Activated naive CD8-positive, alpha-beta T cell treated with anti-CD3 and anti-CD28 coated beads, Interleukin-2, amount 50 U/mL, for 24 hours (primary cell): ENCODE measurements at regions not wholly inside any gene's neighbourhood (a gene's known extent, or its start where the extent isn't known, plus 50 kb on each side); places are given as distances from the start of the nearest gene placed in this dataset.
A peak's percentile ranks its signal among the peaks of the same experiment; 100 is the strongest.

Experiments used
- ATAC-seq: fragments of 150-1000 bp; cut with Tn5 transposase; one replicate; pipeline ENCODE4 v1.10.0; 2021
- DNase-seq: peaks from one replicate; pipeline ENCODE4 v3.0.0; 2021
- H3K27ac Mint-ChIP-seq: one replicate; pipeline ENCODE4 v1.8.0; 2021; ENCODE audit warnings: mild to moderate bottlenecking, mixed read lengths
- H3K27me3 Mint-ChIP-seq: one replicate; pipeline ENCODE4 v1.8.0; 2021; ENCODE audit warnings: mixed read lengths
- H3K36me3 Mint-ChIP-seq: one replicate; pipeline ENCODE4 v1.8.0; 2021; ENCODE audit warnings: low read depth, mixed read lengths
- H3K4me1 Mint-ChIP-seq: one replicate; pipeline ENCODE4 v1.8.0; 2021; ENCODE audit warnings: mixed read lengths
- H3K4me3 Mint-ChIP-seq: one replicate; pipeline ENCODE4 v1.8.0; 2021; ENCODE audit warnings: mild to moderate bottlenecking, moderate library complexity, mixed read lengths
- H3K9me3 Mint-ChIP-seq: one replicate; pipeline ENCODE4 v1.8.0; 2021; ENCODE audit warnings: mixed read lengths

GRCh38 chr1:54463259-54464030 lies 57.3 kb upstream of the SSBP3 start:
- Mint-ChIP-seq H3K9me3 (no peaks in the 10 kb centered on the region), H3K36me3 (no peaks in the 10 kb centered on the region), H3K27me3 (no peaks in the 10 kb centered on the region), H3K4me3 (no peak overlapping the region), H3K27ac (peak overlapping the region; percentile 82), H3K4me1 (peaks cover 40% of the 10 kb centered on the region)
- no peak for ATAC-seq
- DNase-seq: no peak

DNA sequence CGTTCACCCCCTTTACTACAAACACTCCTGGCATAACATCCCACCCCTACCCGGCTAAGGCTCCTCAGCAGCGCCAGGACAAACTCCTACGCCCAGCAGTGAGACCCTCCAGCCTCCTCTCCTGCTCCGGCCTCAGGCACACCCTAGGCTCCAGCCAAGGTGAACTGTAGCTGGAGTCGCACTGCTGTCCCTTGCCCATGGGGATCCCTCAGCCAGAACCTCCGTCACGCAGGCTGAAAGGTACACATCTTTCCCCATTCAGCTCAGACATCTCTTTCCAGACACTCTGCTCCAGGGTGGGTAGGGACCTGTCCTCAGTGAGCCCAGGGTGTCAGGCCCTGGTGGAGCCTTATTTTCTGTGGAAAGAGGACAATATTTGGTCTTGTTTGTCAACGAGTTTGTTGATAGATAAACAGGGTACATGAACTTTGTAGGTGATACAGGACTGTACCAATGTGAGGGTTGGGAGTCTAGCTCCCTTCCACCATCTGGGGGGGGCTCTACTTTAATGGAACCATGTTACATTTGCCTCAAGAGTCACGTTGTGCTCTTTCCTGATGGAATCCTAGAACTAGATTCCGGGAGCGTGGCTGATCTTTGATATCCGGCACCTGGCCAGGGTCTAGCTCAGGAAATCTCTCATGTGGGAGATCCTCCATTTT lies 56.5 kb upstream of the SSBP3 start:
- H3K4me1 Mint-ChIP-seq: peaks cover 42% of the 10 kb centered on the region
- no peak for ATAC-seq
- no peak overlapping the region for H3K27ac Mint-ChIP-seq
- no peaks in the 10 kb centered on the region for H3K36me3 Mint-ChIP-seq
- no peak for DNase-seq
- no peaks in the 10 kb centered on the region for H3K9me3 Mint-ChIP-seq
- no peaks in the 10 kb centered on the region for H3K27me3 Mint-ChIP-seq
- H3K4me3 Mint-ChIP-seq: no peak overlapping the region

DNA sequence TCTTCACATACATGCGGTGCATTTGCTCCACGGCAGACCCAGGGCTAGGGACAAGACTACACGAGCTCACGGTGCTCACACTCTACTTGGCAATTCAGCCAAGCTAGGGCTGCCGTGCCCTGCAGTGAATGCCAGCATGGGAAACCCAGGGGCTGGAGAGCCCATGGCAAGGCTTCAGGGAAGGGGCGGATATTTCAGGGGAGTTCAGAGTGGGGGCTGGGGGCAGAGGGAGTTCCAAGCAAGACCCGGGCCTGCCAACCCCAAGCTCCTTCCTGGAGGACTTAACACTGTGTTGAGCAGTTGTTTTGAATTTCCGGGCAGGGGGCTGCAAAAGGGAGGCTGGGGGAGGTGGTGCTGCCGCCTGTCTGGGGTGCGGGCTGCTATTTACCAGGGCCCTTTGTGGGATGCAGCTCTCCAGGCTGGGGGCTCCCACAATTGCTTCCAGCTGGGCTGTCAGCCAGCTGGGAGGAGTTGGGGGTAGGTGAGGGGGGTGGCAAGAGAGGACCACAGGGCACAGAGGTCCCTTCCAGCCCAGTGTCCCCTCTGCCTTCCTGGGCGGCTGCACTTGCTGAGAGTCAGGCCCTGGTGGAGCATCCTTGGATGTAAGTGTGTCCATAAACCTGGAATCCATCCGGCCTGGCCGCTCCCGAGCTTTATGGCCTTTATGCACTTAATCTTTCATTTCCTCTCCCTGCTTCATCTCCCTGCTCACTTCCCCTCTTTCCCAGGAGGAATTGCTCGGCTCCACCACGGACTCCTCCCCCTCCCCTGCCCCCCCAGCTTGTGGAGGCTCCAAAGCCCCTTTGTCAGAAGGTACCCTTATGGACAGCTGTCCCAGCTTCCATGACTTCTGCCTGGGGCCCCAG lies 55.8 kb upstream of the SSBP3 start:
- H3K4me1 Mint-ChIP-seq: peaks cover 42% of the 10 kb centered on the region
- no peak for DNase-seq
- ATAC-seq: no peak
- H3K27ac Mint-ChIP-seq: no peak overlapping the region
- no peak overlapping the region for H3K4me3 Mint-ChIP-seq
- H3K27me3 Mint-ChIP-seq: no peaks in the 10 kb centered on the region
- H3K36me3 Mint-ChIP-seq: no peaks in the 10 kb centered on the region
- no peaks in the 10 kb centered on the region for H3K9me3 Mint-ChIP-seq

- no peaks in the 10 kb centered on the region for H3K36me3 Mint-ChIP-seq
- no peaks in the 10 kb centered on the region for H3K9me3 Mint-ChIP-seq
- H3K4me3 Mint-ChIP-seq: no peak overlapping the region
- peaks cover 42% of the 10 kb centered on the region for H3K4me1 Mint-ChIP-seq
- no peak for ATAC-seq
- no peak overlapping the region for H3K27ac Mint-ChIP-seq
- no peaks in the 10 kb centered on the region for H3K27me3 Mint-ChIP-seq
- DNase-seq: no peak
These were observed 54.7 kb upstream of the SSBP3 start for GRCh38 chr1:54460861-54461387.

GRCh38 chr1:54460351-54460750 lies 54.2 kb upstream of the SSBP3 start:
- no peak for ATAC-seq
- Mint-ChIP-seq H3K27ac (peak overlapping the region; percentile 27), H3K9me3 (no peaks in the 10 kb centered on the region)

DNA sequence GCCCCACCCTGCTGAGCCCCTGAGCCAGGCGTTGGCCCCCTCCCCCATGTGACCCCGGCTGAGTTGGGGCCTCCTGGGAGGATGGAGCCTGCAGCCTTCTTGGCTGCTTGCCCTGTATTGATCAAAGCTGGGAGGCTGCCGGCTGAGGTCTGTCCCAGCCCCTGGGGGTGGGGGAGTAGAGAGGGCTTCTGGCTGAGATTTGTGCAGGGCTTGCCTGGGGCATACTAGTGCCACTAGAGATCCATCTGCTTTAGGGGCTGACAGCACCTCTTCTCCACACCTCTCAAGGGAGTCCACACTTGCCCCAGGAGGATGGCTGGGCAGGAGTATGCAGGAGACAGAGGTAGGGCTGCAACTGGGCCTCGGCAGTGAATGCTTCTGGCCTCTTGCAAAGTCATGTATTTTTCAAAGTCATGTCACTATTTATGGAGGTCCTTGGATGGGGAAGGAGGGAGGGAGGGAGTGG lies 53.6 kb upstream of the SSBP3 start:
- no peaks in the 10 kb centered on the region for H3K27me3 Mint-ChIP-seq
- H3K36me3 Mint-ChIP-seq: no peaks in the 10 kb centered on the region
- ATAC-seq (peak; percentile 17), DNase-seq (peak; percentile 17)
- no peaks in the 10 kb centered on the region for H3K9me3 Mint-ChIP-seq
- H3K4me3 Mint-ChIP-seq: no peak overlapping the region
- H3K27ac Mint-ChIP-seq: peak overlapping the region; percentile 27
- H3K4me1 Mint-ChIP-seq: peaks cover 40% of the 10 kb centered on the region

More at GRCh38 chr1:54460351-54460750, 54.2 kb upstream of the SSBP3 start:
- Mint-ChIP-seq H3K27me3 (no peaks in the 10 kb centered on the region), H3K4me3 (no peak overlapping the region), H3K36me3 (no peaks in the 10 kb centered on the region), H3K4me1 (peaks cover 41% of the 10 kb centered on the region)
- DNase-seq: no peak

DNA sequence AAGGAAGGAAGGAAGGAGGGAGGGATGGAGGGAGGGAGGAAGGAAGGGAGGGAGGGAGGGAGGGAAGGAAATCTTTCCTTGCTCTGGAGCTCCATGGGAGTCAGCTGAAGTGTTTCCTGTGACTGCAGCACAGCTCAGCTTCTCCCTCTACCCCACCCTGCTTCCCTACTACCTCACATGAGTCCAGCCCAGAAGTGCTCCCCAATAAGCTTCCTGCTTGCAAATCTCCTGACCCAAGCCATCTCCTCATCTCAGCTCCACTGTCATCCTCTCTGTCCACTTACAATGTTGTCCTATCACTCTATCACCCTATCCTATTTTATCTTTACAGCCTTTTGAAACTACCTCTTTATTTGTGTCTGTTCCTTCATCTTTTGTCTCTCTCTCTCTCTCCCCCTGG lies 52.9 kb upstream of the SSBP3 start:
- no peak for ATAC-seq
- Mint-ChIP-seq H3K27me3 (no peaks in the 10 kb centered on the region), H3K4me1 (peaks cover 34% of the 10 kb centered on the region)

GRCh38 chr1:54456921-54457529 lies 50.8 kb upstream of the SSBP3 start:
- no peak overlapping the region for H3K4me3 Mint-ChIP-seq
- peaks cover 20% of the 10 kb centered on the region for H3K4me1 Mint-ChIP-seq

More for the DNA sequence above, 52.9 kb upstream of the SSBP3 start:
- H3K9me3 Mint-ChIP-seq: no peaks in the 10 kb centered on the region
- no peaks in the 10 kb centered on the region for H3K36me3 Mint-ChIP-seq
- H3K27ac Mint-ChIP-seq: no peak overlapping the region
- DNase-seq: no peak
- H3K4me3 Mint-ChIP-seq: no peak overlapping the region

DNA sequence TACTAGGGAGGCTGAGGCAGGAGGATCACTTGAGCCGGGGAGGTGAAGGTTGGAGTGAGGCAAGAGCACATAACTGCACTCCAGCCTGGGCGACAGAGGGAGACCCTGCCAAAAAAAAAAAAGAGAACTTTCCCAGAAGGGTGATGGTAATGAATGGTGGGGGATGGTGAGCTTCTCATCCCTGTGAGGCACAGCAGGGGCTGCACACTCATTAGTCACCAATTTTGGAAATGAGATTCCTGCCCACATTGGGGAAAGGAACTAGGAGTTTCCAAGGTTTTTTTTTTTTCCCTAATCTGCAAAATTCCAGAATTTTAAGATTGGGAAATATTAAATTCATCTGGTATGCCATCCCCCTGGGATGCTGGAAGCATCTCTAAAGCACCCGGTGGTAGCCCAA lies 50.2 kb upstream of the SSBP3 start:
- no peak for DNase-seq
- Mint-ChIP-seq H3K27ac (no peak overlapping the region), H3K27me3 (no peaks in the 10 kb centered on the region), H3K4me3 (no peak overlapping the region), H3K4me1 (peaks cover 20% of the 10 kb centered on the region), H3K36me3 (no peaks in the 10 kb centered on the region), H3K9me3 (no peaks in the 10 kb centered on the region)
- no peak for ATAC-seq

More at GRCh38 chr1:54456921-54457529, 50.8 kb upstream of the SSBP3 start:
- no peak overlapping the region for H3K27ac Mint-ChIP-seq
- no peaks in the 10 kb centered on the region for H3K9me3 Mint-ChIP-seq
- no peaks in the 10 kb centered on the region for H3K27me3 Mint-ChIP-seq
- H3K36me3 Mint-ChIP-seq: no peaks in the 10 kb centered on the region
- DNase-seq (no peak), ATAC-seq (no peak)
